Neural progenitor cell (in vitro differentiated cells): ENCODE measurements at regions not wholly inside any gene's neighbourhood (a gene's known extent, or its start where the extent isn't known, plus 50 kb on each side); places are given as distances from the start of the nearest gene placed in this dataset.

Source experiments
- EZH2 ChIP-seq: fragments of 200-600 bp; sonication (generic); IDR thresholded peaks from 2 replicates; pipeline ENCODE4 v1.6.1; 2017; ENCODE audit warnings: antibody characterized with exemption, mild to moderate bottlenecking, moderate library complexity
- TF ChIP-seq, protein P1 (sequence below): fragments of 200-600 bp; sonication (generic); IDR thresholded peaks from 2 replicates; pipeline ENCODE4 v1.5.1; 2017; ENCODE audit warnings: antibody characterized with exemption, mild to moderate bottlenecking

DNA sequence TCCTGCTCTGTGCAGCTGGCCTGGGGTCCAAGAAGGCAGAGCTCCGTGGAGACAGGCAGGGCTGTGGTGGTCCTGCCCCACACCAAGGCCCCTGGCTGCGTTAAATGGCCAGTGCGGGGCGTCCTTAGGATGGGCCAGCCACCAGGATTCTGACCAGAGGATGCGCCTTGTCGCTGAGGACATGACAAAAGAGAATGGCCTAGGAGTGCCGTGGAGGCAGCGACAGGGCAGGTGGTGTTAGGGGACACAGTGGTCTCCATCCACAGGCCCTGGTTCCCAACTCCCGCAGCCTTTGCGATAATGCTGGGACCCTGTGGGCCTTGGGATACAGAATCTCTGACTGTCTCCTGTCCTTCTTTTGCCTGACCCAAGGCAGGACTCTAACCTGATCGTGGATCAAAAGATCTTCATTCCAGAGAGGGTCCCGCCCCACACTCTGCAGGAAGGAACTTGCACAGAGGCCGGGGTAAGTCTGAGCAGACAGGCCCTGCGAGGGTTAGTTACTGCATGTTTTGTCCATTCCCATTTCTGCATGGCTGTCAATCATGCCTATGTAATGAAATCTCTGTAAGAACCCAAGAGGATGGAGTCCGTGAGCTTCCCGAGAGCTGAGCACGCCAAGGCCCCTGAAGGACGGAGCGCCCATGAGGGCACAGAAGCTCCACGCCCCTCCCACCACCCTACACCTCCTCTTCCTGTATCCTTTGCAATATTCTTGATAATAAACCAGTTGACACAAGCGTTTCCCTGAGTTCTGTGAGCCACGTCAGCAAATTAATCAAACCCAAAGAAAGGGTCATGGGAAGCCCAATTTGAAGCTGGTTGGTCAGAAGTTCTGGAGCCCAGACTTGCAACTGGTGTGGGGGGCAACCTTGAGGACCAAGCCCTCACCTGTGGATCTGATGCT is 251.5 kb upstream of the SALL3 start:
- TF ChIP-seq EZH2, result no peak
- TF ChIP-seq, protein P1, sequence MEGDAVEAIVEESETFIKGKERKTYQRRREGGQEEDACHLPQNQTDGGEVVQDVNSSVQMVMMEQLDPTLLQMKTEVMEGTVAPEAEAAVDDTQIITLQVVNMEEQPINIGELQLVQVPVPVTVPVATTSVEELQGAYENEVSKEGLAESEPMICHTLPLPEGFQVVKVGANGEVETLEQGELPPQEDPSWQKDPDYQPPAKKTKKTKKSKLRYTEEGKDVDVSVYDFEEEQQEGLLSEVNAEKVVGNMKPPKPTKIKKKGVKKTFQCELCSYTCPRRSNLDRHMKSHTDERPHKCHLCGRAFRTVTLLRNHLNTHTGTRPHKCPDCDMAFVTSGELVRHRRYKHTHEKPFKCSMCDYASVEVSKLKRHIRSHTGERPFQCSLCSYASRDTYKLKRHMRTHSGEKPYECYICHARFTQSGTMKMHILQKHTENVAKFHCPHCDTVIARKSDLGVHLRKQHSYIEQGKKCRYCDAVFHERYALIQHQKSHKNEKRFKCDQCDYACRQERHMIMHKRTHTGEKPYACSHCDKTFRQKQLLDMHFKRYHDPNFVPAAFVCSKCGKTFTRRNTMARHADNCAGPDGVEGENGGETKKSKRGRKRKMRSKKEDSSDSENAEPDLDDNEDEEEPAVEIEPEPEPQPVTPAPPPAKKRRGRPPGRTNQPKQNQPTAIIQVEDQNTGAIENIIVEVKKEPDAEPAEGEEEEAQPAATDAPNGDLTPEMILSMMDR, result no peak
